ENCODE measurements at regions not wholly inside any gene's neighbourhood (a gene's known extent, or its start where the extent isn't known, plus 50 kb on each side); places are given as distances from the start of the nearest gene placed in this dataset.

GRCh38 chr1:199272139-199272544, 633.3 kb downstream of the PTPRC start:
- no peak for TF ChIP-seq EZH2 (IDR thresholded peaks at IDR 0.05; ENCODE audit: insufficient read depth, low read length)
- no peak for TF ChIP-seq CTCF (IDR thresholded peaks at IDR 0.05; ENCODE audit: insufficient read depth, low read depth, low read length)

Measured in astrocyte (in vitro differentiated cells and primary cell).